NB4 (cell line): ENCODE measurements at regions not wholly inside any gene's neighbourhood (a gene's known extent, or its start where the extent isn't known, plus 50 kb on each side); places are given as distances from the start of the nearest gene placed in this dataset.

Experiments
- MYC ChIP-seq: IDR thresholded peaks from 2 replicates; pipeline ENCODE4 v1.6.1; 2011; ENCODE audit warnings: low read depth, low read length
- POLR2A ChIP-seq: IDR thresholded peaks from 2 replicates; pipeline ENCODE4 v1.6.1; 2011; ENCODE audit warnings: mild to moderate bottlenecking; ENCODE audit not compliant: insufficient read length; ENCODE audit errors: extremely low read depth
- TF ChIP-seq, protein P1 (sequence below): IDR thresholded peaks from one replicate; pipeline ENCODE4 v1.5.1; 2012; ENCODE audit warnings: low read depth, low read length

DNA sequence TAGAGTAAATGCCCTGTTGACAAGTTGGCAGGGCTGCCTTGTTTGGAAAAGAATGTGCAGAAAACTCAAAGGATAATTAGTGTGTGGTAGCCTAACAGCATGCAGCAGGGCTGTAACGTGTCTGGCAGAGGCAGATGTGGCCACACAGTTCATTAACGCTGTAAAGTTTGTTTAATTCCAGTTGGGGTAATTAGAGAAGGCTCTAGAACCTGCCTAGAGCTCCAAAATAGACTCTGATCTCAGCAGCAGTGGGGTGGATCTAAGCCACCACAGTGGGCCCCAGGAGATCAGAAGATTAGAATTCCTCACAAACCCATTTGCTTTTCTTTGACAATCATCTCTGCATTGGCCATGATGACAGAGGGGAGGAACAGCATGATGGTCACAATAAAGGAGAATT lies 65.1 kb upstream of the LEKR1 start:
- no peak for TF ChIP-seq POLR2A
- TF ChIP-seq, protein P1, sequence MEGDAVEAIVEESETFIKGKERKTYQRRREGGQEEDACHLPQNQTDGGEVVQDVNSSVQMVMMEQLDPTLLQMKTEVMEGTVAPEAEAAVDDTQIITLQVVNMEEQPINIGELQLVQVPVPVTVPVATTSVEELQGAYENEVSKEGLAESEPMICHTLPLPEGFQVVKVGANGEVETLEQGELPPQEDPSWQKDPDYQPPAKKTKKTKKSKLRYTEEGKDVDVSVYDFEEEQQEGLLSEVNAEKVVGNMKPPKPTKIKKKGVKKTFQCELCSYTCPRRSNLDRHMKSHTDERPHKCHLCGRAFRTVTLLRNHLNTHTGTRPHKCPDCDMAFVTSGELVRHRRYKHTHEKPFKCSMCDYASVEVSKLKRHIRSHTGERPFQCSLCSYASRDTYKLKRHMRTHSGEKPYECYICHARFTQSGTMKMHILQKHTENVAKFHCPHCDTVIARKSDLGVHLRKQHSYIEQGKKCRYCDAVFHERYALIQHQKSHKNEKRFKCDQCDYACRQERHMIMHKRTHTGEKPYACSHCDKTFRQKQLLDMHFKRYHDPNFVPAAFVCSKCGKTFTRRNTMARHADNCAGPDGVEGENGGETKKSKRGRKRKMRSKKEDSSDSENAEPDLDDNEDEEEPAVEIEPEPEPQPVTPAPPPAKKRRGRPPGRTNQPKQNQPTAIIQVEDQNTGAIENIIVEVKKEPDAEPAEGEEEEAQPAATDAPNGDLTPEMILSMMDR = no peak
- no peak for TF ChIP-seq MYC
